ENCODE measurements at regions not wholly inside any gene's neighbourhood (a gene's known extent, or its start where the extent isn't known, plus 50 kb on each side); places are given as distances from the start of the nearest gene placed in this dataset.

DNA sequence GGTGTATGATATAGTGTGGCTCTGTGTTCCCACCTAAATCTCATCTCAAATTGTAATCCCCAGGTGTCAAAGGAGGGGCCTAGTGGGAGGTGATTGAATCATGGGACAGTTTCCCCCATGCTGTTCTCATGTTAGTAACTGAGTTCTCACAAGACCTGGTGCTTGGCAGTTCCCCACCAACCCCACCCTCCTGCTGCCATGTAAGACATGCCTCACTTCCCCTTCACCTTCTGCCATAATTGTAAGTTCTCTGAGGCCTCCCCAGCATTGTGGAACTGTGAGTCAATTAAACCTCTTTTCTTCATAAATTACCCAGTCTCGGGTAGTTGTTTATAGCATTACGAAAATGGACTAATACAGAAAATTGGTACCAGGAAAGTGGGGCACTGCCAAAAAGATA lies 1705.3 kb downstream of the NCAM2 start:
- TF ChIP-seq CTCF (IDR thresholded peaks at IDR 0.05): no peak
- Histone ChIP-seq H3K4me3 (no peak overlapping the region), H3K27ac (no peak overlapping the region)
- DNase-seq (ENCODE audit: low spot score): no peak

DNA sequence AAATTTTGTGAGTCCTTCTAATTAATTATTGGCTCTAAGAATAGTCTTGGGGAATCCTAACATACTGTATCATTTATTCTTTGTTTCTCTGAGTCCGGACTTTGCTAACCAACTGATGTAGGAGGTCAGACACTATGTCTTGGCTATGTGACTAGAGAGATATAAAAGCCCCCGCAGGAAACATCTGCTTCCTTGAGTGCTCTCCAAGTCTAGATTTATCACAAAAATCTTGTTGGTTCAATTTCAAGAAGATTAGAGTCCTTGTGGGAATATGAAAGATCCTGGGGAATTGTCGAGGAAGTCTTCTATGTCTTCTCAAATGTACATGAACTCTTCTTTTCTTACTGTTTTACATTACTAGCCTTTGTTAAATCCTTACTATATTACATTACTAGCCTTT lies 1712.5 kb downstream of the NCAM2 start:
- no peak for TF ChIP-seq CTCF (IDR thresholded peaks at IDR 0.05)
- no peak overlapping the region for H3K4me3 ChIP-seq
- H3K27ac ChIP-seq: no peak overlapping the region
- no peak for DNase-seq (ENCODE audit: low spot score)

GRCh38 chr21:22711636-22712035 lies 1713.4 kb downstream of the NCAM2 start:
- no peak for TF ChIP-seq CTCF (IDR thresholded peaks at IDR 0.05)
- Histone ChIP-seq H3K4me3 (no peak overlapping the region), H3K27ac (no peak overlapping the region)
- no peak for DNase-seq (ENCODE audit: low spot score)

GRCh38 chr21:22725436-22725835 lies 1727.2 kb downstream of the NCAM2 start:
- DNase-seq (ENCODE audit: low spot score): no peak
- H3K4me3 ChIP-seq: no peak overlapping the region
- TF ChIP-seq CTCF (IDR thresholded peaks at IDR 0.05): no peak
- no peak overlapping the region for H3K27ac ChIP-seq

- DNase-seq (ENCODE audit: low spot score): no peak
- H3K4me3 ChIP-seq: no peak overlapping the region
- H3K27ac ChIP-seq: no peak overlapping the region
- TF ChIP-seq CTCF (IDR thresholded peaks at IDR 0.05): no peak
Measured at GRCh38 chr21:22728091-22728490, 1729.9 kb downstream of the NCAM2 start.

GRCh38 chr21:22743085-22743484 lies 1744.9 kb downstream of the NCAM2 start:
- TF ChIP-seq CTCF (IDR thresholded peaks at IDR 0.05): no peak
- Histone ChIP-seq H3K27ac (no peak overlapping the region), H3K4me3 (no peak overlapping the region)
- DNase-seq (ENCODE audit: low spot score): no peak

- TF ChIP-seq CTCF (IDR thresholded peaks at IDR 0.05): no peak
- Histone ChIP-seq H3K27ac (no peak overlapping the region), H3K4me3 (no peak overlapping the region)
- no peak for DNase-seq (ENCODE audit: low spot score)
Measured at GRCh38 chr21:22754746-22755145, 1756.5 kb downstream of the NCAM2 start.

All from coronary artery (tissue), 2 donors.